Activated CD4-positive, CD25-positive, alpha-beta regulatory T cell treated with anti-CD3 and anti-CD28 coated beads, Interleukin-2, amount 50 U/mL, for 72 hours (primary cell): ENCODE measurements at regions not wholly inside any gene's neighbourhood (a gene's known extent, or its start where the extent isn't known, plus 50 kb on each side); places are given as distances from the start of the nearest gene placed in this dataset.

Source experiments
- DNase-seq: peaks from one replicate; pipeline ENCODE4 v3.0.0; 2021

DNA sequence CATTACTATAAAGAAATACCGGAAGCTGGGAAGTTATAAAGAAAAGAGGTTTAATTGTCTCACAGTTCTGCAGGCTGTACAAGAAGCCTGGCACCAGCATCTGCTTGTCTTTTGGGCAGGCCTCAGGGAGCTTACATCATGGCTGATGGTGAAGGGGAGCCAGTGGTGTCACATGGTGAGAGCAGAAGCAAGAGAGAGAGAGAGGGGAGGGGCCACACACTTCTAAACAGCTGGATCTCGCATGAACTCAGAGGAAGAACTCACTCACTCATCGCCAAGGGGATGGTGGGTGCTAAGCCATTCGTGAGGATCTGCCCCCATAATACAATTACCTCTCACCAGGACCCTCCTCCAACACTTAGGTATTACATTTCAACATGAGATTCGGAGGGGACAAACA lies 51.8 kb upstream of the ANKRD34C start:
- DNase-seq, result no peak

DNA sequence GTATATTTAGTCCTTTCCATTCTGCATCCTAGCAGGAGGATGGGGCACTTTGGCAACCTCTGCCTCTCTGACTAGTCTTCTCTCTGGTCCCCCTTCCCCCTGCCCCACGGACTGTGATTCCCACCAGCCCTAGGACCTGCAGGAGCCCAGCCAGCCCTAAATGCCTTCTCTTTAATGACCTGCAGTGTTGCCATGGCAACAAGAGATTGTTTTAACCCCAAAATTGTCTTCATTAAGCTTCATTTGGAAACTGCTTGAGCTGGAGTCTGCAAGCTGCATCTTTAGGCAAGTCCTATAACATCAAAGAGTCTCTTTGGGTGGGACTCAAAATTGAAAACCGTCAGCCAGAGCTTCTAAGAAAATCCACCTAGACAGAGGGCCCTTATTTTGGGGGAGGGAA lies 59.7 kb upstream of the ANKRD34C start:
- DNase-seq, result no peak

DNA sequence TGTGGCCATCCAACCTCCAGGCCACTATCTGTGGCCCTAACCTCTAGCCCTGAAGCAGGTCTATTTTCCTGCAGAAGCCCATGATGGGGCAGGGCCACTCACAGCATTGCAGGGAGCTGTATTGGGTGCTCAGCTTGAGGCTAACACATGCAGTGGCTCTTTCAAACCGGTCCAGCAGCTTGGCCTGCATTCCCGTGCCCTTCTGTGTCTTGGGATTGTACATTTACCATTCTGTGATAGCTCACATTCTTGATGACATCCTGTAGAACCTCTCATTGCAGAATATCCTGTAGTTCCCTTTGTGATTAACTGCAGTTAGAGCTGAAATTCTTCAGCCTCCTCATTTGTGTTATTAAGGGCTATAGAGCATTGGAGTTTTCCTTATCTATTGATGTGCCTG lies 60.8 kb upstream of the ANKRD34C start:
- DNase-seq, result no peak

DNA sequence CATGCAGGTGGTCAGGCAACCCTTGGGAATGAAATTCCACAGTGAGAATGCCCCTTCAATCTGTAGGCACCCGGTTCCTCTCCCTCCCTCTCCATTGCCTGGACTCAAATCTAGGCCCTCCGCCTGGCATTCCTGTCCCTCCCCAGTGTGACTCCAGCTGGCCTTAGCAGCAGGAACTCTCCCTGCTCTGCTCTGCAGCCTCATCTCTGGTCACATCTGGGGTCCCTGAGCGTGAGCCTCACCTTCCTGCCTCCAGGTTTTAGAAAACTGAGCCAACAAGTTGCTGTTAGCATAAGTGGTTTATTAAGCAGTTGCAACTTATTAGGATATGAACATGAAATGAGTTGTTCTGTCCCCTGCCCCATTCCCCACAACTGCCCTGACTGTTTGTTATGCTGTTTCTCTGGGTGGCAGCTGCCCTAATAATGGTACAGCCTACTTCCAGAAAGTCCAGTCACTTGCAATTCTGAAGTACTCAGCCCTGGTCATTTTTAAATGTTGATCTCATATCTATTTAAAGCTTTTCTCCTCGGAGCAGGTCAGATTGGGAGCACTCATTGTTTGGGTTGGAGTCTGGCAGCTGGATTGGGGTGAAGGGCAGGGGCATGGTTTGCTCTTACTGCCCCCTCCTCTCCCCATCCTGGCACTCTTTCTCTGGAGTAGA lies 63.0 kb upstream of the ANKRD34C start:
- no peak for DNase-seq

DNA sequence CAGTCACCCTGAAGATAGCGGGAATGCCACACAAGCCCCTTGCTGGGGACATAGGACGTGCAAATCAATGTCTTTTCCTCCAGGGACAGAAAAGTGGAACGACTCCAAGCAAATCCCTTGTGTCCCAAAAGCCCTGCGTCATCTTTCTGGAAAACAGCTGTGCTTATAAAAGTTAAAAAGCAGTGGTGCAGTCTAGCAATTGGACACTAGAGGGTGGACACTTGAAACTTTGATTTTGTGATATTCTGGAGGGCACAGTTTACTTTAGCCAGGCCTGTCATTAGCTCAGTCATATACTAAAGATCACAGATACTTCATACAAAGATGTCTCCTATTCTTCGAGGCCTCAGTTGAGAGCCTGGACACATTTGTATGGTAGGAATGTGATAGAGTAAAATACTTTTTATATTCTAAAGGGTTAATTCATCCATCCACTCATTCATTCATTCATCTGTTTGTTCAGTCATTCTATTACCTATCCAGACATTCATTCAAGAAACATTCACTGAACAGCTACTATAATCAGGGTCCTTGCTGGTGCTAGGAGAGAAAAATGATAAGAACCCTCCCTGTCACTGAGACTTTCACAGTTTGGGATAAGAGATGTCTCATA lies 63.8 kb upstream of the ANKRD34C start:
- DNase-seq, result no peak

DNA sequence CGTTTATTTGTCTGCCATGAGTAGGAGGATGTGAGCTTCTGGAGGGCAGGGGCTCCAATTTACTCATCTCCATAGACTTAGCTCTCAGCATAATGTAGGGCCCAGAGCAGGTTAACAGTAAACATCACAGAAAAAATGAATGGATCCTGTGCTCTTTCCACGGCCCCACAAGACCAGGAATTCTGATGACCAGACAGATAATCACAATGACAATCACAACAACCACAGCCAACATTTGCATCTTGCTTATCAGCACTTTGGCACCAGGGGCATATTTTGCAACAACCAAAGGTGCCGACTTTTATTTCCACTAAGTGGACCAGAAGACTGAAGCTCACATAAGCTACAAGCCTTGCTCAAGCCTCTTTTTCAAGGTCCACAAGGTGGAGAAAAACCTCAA lies 68.9 kb upstream of the ANKRD34C start:
- no peak for DNase-seq

DNA sequence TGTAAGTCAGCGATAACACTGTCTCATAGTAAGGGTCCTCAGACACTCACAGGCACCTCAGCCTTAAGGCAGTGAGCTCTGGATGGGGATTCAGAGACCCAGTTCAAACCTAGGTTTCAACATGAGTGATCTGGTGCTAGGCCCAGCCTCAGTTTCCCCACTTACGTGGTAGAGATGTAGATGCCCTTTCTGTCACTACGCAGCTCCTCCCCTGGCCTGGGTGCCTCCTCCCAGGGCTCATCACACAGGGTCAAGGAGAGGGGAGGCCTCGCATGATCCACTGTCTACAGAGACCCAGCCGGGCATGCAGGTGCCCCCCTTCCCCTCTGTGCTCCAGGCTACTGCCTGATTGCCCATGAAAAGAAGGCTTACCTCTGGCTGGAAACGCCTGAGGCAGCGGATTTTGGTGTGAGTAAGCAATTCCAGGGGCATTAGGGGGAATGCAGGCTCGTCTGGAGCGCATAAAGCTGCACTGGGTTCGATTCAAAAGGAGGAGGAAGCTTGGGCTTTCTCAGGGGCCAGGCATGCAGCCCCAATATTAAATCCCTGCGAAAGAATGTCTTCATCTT lies 69.8 kb upstream of the ANKRD34C start:
- no peak for DNase-seq

DNA sequence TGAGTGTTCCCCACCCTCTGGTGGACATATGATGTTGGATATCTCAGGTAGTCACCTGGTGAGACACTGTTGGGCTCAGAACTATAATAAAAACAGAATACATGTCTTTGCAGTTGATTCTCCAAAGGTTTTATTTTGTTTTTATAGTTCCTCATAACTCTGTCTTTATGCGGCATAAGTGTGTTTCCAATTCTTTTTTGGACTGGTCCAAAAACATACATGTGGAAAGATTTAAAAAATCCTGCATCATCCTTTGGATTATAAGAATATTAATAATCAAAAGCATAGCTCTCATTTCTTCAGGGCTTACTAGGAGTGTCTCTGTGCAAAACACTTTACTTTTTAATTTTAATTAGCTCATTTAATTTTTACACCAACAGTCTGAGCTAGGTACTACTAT lies 71.0 kb upstream of the ANKRD34C start:
- no peak for DNase-seq

DNA sequence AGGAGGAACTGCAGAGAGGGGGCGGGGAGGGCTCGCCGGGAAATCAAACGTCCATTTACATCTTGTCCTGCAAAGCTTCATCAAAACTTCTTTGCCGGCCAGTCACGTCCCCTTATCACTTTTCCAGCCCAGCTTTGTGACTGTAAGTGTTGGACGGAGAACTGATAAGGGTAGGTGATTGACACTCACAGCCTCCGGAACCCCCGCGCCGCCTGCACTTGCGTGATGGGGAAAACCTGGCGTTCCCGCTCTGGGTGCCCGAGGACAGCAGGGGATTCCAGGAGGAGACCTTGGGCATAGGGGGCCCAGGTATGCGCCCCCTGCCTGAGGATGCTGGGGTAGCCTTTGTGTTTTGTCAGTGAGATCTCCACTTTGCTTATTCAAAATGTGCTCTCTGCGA lies 72.8 kb upstream of the ANKRD34C start:
- DNase-seq, result no peak

DNA sequence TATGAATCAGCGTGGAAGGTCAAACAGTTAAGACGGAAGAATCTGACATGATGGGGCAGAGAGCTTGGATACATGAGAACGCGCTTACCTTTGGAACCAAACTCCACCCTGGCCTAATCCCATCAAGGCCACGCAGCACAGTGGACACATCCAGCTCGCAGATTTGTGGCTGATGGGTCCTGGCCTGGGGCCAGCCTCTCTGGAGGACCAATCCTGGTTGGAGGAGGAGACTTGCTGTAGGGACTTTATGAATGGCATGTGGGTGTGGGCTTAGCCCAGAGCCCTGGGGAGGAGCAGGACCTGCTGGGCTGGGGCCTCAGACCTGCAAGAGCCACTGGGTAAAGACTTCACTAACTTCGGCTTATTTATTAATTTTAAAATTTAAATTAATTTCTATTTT lies 73.4 kb upstream of the ANKRD34C start:
- no peak for DNase-seq

DNA sequence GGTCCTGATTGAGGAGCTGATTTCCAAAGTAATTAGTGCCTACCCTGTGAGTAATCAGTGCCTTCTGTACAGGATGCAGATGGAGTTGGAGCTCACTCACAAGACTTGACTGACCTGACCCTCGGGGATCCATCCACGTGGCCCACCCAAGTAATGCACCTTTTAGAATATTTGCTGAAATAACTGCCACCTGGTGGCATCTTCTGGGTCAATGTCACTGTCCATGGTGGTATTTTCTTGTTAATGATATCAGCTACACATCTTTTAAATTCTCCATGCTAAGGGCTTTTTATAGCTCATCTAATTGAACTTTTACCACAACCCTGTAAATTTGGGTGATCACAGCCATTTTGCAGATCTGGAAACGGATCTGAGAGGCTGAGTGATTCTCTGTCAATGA lies 74.3 kb upstream of the ANKRD34C start:
- DNase-seq, result no peak

DNA sequence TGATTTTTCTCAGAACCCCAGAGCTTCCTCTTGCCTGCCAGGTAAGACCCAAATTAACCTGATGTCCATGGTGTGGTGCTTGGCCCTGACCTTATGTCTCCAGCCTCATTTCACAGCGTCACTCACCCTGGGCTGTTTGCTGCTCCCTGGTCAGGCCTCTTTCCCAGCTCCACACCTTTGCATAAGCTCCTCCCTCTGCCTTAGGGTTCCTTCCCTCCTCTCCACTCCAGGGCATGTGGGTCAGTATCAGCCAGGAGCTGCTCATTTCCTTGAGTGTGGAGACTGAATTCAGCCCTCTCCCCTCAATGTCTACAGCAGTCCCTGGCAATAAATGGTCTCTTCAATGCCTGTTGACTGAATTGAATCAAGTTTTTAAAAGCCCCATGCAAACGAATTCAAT lies 75.6 kb upstream of the ANKRD34C start:
- DNase-seq, result no peak

DNA sequence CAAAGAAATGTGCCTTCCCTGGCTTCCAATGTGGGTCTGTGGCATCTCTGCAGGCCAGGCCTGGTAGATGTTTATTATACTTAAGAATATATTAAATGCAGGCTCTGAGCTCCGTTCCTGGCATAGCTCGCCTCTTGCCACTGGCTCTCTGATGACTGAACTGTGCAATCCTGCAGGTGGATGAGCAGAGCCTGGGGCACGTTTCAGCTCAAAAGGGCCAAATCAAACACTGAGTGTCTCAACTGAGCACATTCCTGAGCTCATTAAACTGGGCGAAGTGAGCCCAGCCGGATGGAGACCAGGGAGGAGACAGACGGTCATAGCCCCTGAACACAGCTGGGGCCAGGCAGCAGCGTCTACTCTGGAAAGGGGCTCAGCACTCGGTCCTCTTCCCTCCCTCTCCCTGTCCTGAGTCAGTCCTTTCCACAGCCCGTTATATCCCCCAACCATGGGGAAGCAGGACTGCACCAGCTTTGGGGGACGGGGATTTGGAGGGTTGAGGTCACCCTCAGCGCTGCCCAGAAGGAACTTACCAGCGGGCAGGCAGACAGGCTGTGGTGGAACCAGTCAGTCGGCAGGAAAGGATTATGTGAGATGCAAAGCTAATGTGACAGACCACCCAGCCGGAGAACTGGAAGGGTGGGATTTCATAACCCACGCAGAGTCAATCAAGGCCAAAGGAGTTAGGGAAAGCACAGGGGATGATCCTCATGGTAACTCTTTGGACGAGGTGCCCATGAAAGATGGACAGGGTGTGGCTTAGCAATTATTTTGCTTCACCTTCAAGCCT lies 77.4 kb upstream of the ANKRD34C start:
- DNase-seq, result no peak

DNA sequence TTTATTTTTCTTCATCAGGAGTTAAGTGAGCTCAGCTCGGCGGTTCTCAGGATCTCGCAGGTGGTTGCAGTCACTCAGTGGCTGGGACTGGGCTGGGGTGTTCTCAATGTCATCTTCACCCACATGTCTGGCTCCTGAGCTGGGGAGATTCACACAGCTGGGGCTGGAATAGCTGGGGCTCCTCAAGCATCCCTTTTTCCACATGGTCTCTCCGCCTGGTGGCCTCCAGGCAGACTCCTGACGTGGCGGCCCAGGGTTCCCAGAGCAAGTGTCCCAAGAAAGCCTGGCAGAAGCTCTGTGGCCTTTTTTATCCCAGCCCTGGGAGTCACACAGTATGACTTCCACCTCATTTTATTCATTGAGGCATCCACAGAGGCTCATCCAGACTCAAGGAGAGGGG lies 84.1 kb upstream of the ANKRD34C start:
- DNase-seq, result no peak

DNA sequence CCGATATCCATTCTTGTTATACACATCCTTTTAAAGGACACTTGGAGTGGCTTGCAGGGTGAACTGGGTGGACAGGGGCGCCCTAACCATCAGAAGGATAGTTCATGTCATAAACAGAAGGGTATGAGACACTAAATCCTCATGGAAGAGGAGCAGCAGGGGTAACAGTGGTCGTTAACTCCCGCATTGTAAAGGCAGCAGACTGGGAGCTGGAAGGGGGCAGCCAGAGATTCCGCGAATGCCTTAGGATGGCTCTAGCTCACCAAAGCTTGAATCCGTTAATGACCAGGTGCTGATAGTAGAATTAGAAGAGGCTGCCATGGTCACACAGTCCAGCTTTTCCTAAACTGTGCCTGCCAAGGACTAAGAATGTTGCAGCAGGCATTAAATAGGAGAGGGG lies 85.2 kb upstream of the ANKRD34C start:
- no peak for DNase-seq

DNA sequence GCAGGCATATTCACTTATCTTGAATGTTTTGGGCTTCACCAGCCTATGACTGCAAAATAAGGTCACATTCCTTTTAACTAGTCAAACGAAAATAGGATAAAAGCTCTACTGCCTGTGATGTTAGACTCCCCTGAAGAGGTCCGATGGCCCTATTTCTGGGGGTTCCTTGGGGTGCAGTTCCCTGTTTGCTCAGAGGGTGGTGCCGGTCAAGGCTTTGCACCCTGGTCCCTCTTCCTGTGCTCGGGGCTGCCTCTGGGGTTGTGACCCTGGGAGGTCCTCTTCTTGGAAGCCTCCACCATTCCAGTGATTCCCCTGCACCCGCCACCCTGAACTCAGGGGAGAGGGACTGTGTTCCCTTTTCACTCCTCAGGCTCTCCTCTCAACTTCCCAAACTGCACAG lies 86.7 kb upstream of the ANKRD34C start:
- DNase-seq, result no peak

DNA sequence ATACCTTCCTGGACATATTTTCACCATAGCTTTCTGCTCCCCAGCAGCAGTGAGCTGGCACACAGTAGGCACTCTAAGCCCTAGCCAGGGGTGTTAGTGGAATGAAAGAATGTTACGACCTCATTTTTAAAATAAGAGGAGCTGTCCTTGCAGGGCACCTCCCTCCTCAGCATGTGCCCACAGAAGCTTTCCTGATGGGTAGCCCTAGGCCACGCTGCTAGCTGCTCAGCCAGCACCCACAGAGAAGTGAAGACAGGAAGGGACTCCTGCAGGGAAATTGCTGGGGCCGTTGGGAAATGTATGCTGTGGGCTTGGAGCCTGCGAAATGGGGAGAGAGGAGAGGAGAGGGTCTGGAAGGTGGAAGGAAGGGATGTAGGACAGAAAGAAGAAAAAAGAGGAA lies 87.3 kb upstream of the ANKRD34C start:
- DNase-seq, result no peak

DNA sequence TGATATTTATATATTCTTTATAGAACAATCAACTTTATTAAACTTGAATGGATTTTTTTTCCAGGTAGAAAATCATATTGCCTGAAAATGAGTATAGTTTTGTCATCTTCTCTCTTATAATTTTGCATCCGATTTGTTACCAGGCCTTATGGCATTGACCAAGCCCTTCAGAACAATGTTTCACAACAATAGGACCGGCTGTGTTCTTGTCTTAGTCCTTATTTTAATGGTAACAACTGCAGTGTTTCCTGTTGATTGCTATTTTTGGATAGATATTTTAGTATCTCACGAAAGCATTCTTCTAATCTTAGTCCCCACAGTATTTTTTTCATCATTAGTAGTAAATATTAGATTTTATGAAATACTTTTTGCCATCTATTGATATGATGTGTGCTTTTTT lies 88.1 kb upstream of the ANKRD34C start:
- DNase-seq, result no peak

DNA sequence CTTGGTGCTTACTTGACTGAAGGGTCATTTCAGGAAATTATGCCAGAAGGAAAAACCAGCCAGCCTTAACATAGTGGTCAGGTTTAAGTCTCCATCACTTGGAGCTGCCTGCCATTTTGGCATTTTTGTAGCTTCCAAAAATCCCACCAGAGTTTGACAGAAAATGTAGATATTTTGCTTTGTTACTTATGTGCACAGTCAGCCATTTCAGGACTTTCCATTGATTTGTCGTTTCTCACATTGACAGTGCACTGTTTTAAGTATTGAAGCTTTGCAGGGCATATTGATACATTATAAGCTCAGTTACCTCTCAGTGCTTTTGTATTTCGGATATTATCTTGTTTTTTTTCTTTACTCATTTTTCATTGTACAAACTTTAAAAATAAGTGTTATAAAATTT lies 89.0 kb upstream of the ANKRD34C start:
- DNase-seq, result no peak

DNA sequence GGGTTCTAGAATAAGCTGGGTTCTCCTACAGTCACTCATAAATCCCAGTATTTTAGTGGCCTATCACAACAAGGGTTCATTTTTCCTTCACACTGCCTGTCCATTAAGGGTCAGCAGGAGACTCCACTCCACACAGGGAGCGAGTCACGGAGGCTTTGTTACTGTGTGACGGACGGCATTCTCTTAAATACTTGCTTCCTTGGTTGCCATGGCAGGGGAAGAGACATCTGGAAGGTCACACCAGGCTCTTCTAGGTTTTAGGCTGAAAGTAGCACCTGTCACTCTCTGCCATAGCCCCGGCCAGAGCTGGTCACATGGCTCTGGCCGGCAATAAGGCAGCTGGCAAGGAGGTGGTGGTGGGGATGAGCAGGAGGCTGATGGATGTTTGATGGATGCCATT lies 89.4 kb upstream of the ANKRD34C start:
- DNase-seq, result no peak

DNA sequence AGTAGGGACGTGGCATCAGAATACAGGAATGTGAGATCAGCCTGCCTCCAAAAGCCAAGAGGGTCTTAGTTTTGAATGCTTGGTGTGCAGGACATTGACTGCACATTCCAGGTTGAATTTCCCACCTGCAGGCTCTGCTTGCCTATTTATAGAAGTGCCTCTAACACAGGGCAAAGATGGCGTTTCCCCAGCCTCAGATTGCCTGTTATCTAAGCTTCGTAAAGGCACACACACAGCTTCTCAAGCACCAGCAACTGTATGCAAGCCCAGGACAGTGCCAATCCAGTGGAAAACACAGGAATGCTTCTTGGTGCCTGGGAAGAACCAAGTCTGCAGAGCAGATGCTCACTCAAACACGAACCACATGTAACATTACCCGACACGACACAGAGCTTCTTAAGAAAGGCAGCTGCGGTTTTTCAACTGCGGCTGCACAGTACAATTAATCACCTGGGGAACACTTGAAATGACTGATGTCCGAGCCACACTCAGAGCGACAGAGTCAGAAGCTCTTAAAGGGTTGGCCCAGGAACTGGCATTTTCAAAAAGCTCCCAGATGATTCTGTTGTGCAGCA lies 90.0 kb upstream of the ANKRD34C start:
- no peak for DNase-seq

DNA sequence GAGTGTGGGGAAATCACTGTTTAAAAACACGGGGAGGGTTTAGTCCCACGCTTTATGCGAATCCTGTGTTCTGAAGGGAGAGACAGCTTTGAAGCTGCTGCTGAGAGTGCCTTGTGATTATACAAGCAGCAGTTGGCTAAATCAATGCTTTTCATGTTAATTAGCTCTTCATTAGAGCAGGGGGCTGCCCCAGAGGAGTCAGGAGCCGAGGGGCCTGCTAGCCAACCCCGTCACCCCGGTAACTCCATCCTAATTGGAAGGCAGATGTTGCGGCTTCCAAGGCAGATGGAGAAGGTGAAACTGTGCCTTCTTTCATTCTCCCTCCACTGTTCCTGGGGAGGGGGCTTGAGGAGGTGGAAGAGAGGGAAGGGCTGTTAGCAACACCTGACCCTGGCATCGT lies 92.4 kb upstream of the ANKRD34C start:
- DNase-seq, result no peak

DNA sequence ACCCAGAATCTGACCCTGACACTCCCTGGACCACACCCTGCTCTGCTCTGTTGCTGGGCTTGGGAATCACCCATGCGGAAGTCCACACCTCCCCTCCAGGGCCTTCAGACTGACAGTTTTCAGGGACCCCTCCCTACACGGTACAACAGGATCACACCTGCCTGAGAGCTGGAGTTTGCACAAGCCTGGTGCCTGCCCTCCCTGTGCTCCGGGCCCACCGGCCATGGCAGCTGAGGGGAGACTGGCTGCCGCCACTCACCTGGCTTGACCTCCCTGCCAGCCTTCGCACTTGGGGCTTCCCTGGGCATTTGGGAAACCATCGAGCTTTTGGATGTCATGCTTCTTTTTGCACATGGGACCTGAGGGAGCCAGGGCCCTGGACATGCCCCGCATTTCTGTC lies 95.9 kb upstream of the ANKRD34C start:
- no peak for DNase-seq

DNA sequence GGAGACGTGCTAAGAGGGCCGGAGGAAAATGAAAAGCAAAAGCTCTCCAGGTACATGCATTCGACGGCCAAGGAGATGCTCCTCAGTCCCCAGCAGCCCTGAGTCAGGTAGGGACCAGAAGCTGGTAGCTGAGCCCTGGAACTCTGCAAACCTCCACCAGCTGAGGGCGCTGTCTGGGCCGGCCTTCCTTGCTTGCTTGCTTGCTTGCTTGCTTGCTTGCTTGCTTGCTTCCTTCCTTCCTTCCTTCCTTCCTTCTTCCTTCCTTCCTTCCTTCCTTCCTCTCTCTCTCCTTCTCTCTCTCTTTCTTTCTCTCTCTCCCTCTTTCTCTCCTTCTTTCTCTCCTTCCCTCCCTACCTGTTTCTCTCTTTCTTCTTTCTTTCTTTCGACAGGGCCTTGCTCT lies 94.6 kb upstream of the RASGRF1 start:
- DNase-seq, result no peak
